PC-9 (cell line): ENCODE measurements at regions not wholly inside any gene's neighbourhood (a gene's known extent, or its start where the extent isn't known, plus 50 kb on each side); places are given as distances from the start of the nearest gene placed in this dataset.

ENCODE experiments used
- EZH2 ChIP-seq: fragments of 200-600 bp; sonication (generic); IDR thresholded peaks from 2 replicates; pipeline ENCODE4 v1.8.0; 2017; ENCODE audit warnings: antibody characterized with exemption, low read depth
- TF ChIP-seq, protein P1 (sequence below): fragments of 200-600 bp; sonication (generic); conservative IDR thresholded peaks from 2 replicates; pipeline ENCODE4 v1.6.1; 2017; ENCODE audit warnings: mixed run types, antibody characterized with exemption, mild to moderate bottlenecking, moderate library complexity

DNA sequence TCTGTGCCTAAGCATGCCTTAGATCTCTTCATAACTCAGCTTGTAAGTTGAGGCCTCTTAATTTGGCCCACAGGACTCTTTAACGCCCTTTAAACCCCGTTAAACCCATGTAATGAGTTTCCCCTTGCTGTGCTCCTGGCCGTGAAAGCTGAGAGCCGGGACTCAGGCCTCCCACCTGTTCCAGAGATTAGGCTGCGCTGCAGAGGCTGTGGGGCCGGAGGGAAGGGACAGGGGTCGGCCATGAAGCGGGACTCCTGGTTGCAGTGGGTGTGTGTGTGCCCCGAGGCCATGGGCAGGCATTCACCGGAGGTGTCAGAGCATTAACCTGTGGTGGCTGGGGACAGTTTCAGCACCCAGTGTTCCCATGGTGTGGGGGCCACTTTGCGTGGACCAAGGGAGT lies 150.8 kb upstream of the IRX3 start:
- no peak for TF ChIP-seq EZH2
- TF ChIP-seq, protein P1, sequence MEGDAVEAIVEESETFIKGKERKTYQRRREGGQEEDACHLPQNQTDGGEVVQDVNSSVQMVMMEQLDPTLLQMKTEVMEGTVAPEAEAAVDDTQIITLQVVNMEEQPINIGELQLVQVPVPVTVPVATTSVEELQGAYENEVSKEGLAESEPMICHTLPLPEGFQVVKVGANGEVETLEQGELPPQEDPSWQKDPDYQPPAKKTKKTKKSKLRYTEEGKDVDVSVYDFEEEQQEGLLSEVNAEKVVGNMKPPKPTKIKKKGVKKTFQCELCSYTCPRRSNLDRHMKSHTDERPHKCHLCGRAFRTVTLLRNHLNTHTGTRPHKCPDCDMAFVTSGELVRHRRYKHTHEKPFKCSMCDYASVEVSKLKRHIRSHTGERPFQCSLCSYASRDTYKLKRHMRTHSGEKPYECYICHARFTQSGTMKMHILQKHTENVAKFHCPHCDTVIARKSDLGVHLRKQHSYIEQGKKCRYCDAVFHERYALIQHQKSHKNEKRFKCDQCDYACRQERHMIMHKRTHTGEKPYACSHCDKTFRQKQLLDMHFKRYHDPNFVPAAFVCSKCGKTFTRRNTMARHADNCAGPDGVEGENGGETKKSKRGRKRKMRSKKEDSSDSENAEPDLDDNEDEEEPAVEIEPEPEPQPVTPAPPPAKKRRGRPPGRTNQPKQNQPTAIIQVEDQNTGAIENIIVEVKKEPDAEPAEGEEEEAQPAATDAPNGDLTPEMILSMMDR, result no peak
